Gastrocnemius medialis (tissue), 4 donors: ENCODE measurements at regions not wholly inside any gene's neighbourhood (a gene's known extent, or its start where the extent isn't known, plus 50 kb on each side); places are given as distances from the start of the nearest gene placed in this dataset.
"Not testable (repeated sequence)": the region's sequence is repeated elsewhere in the genome, so short reads cannot be mapped to it uniquely, and the experiment has no call there.

ENCODE experiments used
- POLR2A ChIP-seq, 2 donors: fragments of 450-650 bp; IDR thresholded peaks; one replicate each; pipeline ENCODE4 v1.6.1; 2017; ENCODE audit warnings: antibody characterized with exemption in 2 of 2, mild to moderate bottlenecking in 2 of 2, moderate library complexity in 2 of 2
- TF ChIP-seq, protein P1 (sequence below), 5 experiments: fragments of 450-650 bp in 3 of 5; fragments of 200-600 bp in 2 of 5; sonication (generic) in 2 of 5; IDR thresholded peaks in 4 of 5; conservative IDR thresholded peaks in 1 of 5; 1 replicate in 4 of 5; 2 replicates in 1 of 5; pipeline ENCODE4 v1.5.1; 2016 to 2019; ENCODE audit warnings: antibody characterized with exemption in 5 of 5, mild to moderate bottlenecking in 3 of 5, moderate library complexity in 3 of 5

- TF ChIP-seq, protein P1, sequence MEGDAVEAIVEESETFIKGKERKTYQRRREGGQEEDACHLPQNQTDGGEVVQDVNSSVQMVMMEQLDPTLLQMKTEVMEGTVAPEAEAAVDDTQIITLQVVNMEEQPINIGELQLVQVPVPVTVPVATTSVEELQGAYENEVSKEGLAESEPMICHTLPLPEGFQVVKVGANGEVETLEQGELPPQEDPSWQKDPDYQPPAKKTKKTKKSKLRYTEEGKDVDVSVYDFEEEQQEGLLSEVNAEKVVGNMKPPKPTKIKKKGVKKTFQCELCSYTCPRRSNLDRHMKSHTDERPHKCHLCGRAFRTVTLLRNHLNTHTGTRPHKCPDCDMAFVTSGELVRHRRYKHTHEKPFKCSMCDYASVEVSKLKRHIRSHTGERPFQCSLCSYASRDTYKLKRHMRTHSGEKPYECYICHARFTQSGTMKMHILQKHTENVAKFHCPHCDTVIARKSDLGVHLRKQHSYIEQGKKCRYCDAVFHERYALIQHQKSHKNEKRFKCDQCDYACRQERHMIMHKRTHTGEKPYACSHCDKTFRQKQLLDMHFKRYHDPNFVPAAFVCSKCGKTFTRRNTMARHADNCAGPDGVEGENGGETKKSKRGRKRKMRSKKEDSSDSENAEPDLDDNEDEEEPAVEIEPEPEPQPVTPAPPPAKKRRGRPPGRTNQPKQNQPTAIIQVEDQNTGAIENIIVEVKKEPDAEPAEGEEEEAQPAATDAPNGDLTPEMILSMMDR (IDR thresholded peaks at IDR 0.05 in 4 of 5, conservative IDR thresholded peaks at IDR 0.05 in 1 of 5) = not testable (repeated sequence)
- TF ChIP-seq POLR2A (IDR thresholded peaks at IDR 0.05) = not testable (repeated sequence)
Measured at GRCh38 chr9:42798571-42798970, 615.1 kb downstream of the SPATA31A6 start.
